Activated CD8-positive, alpha-beta T cell treated with anti-CD3 and anti-CD28 coated beads, Interleukin-2, amount 10 ng/mL, durations not matched to agents 7 days and 5 days (primary cell): ENCODE measurements at regions not wholly inside any gene's neighbourhood (a gene's known extent, or its start where the extent isn't known, plus 50 kb on each side); places are given as distances from the start of the nearest gene placed in this dataset.
"Not testable (repeated sequence)": the region's sequence is repeated elsewhere in the genome, so short reads cannot be mapped to it uniquely, and the experiment has no call there.

Experiments used
- ATAC-seq: fragments of 150-1000 bp; cut with Tn5 transposase; one replicate; pipeline ENCODE4 v1.10.0; 2021; ENCODE audit warnings: moderate library complexity
- CTCF ChIA-PET: fragments of 350-600 bp; sonication (Branson Sonifier 250); formaldehyde crosslinking; loops from one replicate; lab custom pipeline; 2021; ENCODE audit warnings: antibody characterized with exemption; lab: Charles Lee
- POLR2A ChIA-PET: fragments of 350-600 bp; sonication (Branson Sonifier 250); formaldehyde crosslinking; loops from one replicate; lab custom pipeline; 2021; ENCODE audit warnings: antibody characterized with exemption; lab: Charles Lee
- DNase-seq: peaks from one replicate; pipeline ENCODE4 v3.0.0-alpha.2; 2020
- H3K27ac Mint-ChIP-seq: one replicate; pipeline ENCODE4 v1.8.0; 2021; ENCODE audit warnings: mild to moderate bottlenecking, mixed read lengths
- H3K27me3 Mint-ChIP-seq: one replicate; pipeline ENCODE4 v1.8.0; 2021; ENCODE audit warnings: low read depth, mixed read lengths
- H3K36me3 Mint-ChIP-seq: one replicate; pipeline ENCODE4 v1.8.0; 2021; ENCODE audit warnings: low read depth, mixed read lengths
- H3K4me1 Mint-ChIP-seq: one replicate; pipeline ENCODE4 v1.8.0; 2021; ENCODE audit warnings: low read depth, mixed read lengths
- H3K4me3 Mint-ChIP-seq: one replicate; pipeline ENCODE4 v1.8.0; 2021; ENCODE audit warnings: mild to moderate bottlenecking, mixed read lengths
- H3K9me3 Mint-ChIP-seq: one replicate; pipeline ENCODE4 v1.8.0; 2022; ENCODE audit warnings: mixed read lengths; ENCODE audit not compliant: insufficient read depth

DNA sequence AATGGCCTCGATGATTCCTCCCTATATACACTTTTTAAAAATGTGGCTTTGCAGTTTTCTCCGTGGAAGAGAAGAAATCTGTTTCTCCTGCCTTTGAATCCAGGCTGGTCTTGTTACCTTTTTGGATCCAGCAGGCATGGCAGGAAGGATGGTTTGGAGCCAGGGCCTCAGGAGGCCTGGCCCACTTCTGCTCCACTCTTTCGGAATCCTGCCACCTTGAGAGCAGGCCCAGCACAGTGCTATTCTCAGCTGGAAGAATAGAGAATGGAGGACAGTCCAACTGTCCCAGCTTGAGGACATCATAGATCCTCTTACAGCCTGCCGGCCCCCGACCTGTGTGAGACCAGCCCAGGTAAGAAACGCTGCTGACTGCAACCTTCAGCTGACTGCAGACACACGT, 421.5 kb downstream of the FUT8 start:
- no peak for ATAC-seq
- ChIA-PET CTCF (interaction anchor here (1.1 to 3.4 kb wide), 3 partner anchors 9 to 13 kb away, joined by 3 to 16 read pairs (median 14); no protein-coding TSS in a partner anchor), POLR2A (interaction anchor here (0.7 kb wide), 1 partner anchor 12 kb away, joined by 3 read pairs; no protein-coding TSS in a partner anchor)
- Mint-ChIP-seq H3K4me3 (no peak overlapping the region), H3K4me1 (peaks cover 53% of the 10 kb centered on the region), H3K36me3 (peaks cover 8% of the 10 kb centered on the region), H3K27me3 (no peaks in the 10 kb centered on the region), H3K27ac (no peak overlapping the region), H3K9me3 (no peaks in the 10 kb centered on the region)
- DNase-seq, result no peak

DNA sequence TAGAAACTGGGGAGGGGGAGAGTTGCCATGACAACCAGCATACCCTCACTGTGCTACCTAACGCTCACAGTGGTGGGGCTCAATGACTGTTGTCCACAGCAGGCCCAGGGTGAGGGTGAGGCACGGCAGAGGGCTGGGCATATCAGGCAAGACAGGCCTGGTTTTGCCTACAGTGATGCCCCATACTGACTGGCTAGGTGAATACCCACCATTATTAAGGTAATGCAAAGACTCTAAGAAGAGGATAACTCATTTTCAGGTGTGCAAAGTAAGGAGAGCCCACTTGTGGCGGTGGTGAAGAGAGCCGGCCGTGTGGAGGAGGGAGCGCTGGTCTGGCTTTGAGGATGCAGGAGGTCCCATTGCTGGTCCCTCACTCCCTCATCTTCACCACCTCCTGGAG, 422.3 kb downstream of the FUT8 start:
- H3K36me3 Mint-ChIP-seq, result peaks cover 11% of the 10 kb centered on the region
- H3K27me3 Mint-ChIP-seq, result no peaks in the 10 kb centered on the region
- ATAC-seq (no peak), DNase-seq (no peak)
- ChIA-PET CTCF (interaction anchor here (3.4 kb wide), 1 partner anchor 12 kb away, joined by 16 read pairs; no protein-coding TSS in a partner anchor), POLR2A (interaction anchor here (0.7 kb wide), 1 partner anchor 13 kb away, joined by 3 read pairs; no protein-coding TSS in a partner anchor)
- H3K4me3 Mint-ChIP-seq, result no peak overlapping the region
- peaks cover 61% of the 10 kb centered on the region for H3K4me1 Mint-ChIP-seq
- no peaks in the 10 kb centered on the region for H3K9me3 Mint-ChIP-seq
- H3K27ac Mint-ChIP-seq, result peak overlapping the region; percentile 44

DNA sequence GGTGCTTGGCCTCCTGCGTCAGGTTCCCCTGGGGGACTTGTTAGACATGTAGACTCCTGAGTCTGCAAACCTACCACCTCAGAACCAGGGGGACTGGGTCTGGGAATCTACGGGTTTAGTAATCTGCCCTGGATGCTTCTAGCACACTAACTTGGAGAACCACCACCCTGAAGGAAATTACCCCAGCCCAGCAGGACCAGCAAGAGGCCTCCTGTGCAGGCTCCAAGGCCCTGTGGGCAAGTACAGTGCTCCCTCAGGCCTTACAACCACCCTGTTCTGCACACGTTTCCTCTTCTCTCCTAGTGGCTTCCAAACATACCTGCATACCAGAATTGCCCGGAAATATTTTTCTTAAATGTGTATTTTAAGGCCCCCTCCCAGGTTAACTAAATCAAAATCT, 423.0 kb downstream of the FUT8 start:
- POLR2A ChIA-PET, result no interaction called here
- peaks cover 12% of the 10 kb centered on the region for H3K36me3 Mint-ChIP-seq
- H3K27ac Mint-ChIP-seq, result peak overlapping the region; percentile 31
- peaks cover 67% of the 10 kb centered on the region for H3K4me1 Mint-ChIP-seq
- DNase-seq, result no peak
- CTCF ChIA-PET, result interaction anchor here (0.7 kb wide), 1 partner anchor 11 kb away, joined by 3 read pairs; no protein-coding TSS in a partner anchor
- no peak overlapping the region for H3K4me3 Mint-ChIP-seq
- no peaks in the 10 kb centered on the region for H3K27me3 Mint-ChIP-seq
- H3K9me3 Mint-ChIP-seq, result no peaks in the 10 kb centered on the region
- ATAC-seq, result no peak

DNA sequence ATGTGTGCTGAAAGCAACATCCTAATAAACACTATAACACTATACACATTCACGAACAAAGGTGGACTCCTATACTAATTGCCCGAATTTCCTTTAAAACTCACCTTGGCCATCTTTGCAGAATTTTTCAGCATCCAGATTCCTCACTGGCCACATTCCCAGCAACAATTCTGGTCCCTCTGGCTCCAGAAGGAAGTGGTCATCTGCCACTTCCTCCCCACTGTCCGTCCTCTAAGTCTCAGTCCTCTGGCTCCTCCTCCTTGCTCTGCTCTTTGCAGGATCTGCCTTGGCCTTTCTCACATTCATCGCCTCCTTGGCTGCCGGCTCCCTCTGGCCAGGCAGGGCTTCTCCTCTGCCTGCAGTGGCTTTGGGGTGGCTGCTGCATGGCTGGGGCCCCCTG, 426.0 kb downstream of the FUT8 start:
- peak overlapping the region; percentile 51 for H3K27ac Mint-ChIP-seq
- H3K9me3 Mint-ChIP-seq, result peaks cover 10% of the 10 kb centered on the region
- no peaks in the 10 kb centered on the region for H3K27me3 Mint-ChIP-seq
- ChIA-PET POLR2A (interaction anchor here (1.5 kb wide), 1 partner anchor 8 kb away, joined by 4 read pairs; no protein-coding TSS in a partner anchor), CTCF (interaction anchor here (1.7 to 2.7 kb wide), 2 partner anchors 14 kb away, joined by 14 to 18 read pairs; no protein-coding TSS in a partner anchor)
- ATAC-seq (peak; percentile 22), DNase-seq (no peak)
- H3K4me1 Mint-ChIP-seq, result peaks cover 83% of the 10 kb centered on the region
- H3K4me3 Mint-ChIP-seq, result no peak overlapping the region
- H3K36me3 Mint-ChIP-seq, result peaks cover 33% of the 10 kb centered on the region

DNA sequence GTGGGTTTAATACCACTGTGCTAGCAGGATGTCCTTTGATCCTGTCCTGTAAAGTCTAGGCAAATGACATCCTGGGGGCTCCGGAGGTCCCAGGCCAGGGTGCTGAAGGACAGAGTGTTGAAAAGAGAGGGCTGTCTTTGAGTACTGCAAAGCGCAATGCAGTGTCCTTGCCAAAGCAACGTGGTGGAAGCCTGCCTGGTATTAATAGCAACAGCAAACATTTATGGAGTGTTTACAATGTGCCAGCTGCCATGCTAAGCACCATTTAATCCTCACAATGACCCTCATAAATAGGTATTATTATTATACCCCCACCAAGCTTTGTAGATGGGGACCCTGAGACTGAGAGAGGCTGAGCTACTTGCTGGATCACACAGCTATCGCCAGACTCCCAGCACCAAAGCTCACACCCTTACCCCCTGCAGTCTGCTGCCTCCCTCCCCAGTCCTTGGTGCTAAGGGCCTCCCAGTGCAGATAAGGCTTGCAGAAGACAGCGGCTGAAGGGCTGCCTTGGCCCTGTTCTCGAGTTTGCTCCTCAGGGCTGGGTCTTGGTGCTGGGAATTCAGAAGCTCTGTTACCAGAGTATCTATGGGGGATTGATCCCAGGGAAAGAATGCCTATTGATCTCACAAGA, 427.7 kb downstream of the FUT8 start:
- ChIA-PET POLR2A (no interaction called here), CTCF (interaction anchor here (1.1 to 1.8 kb wide), 6 partner anchors 10 to 121 kb away, joined by 3 to 14 read pairs (median 4); no protein-coding TSS in a partner anchor)
- DNase-seq (no peak), ATAC-seq (no peak)
- Mint-ChIP-seq H3K36me3 (peaks cover 44% of the 10 kb centered on the region), H3K27ac (peak overlapping the region; percentile 65), H3K4me1 (peaks cover 89% of the 10 kb centered on the region), H3K27me3 (no peaks in the 10 kb centered on the region), H3K4me3 (no peak overlapping the region), H3K9me3 (peaks cover 17% of the 10 kb centered on the region)

DNA sequence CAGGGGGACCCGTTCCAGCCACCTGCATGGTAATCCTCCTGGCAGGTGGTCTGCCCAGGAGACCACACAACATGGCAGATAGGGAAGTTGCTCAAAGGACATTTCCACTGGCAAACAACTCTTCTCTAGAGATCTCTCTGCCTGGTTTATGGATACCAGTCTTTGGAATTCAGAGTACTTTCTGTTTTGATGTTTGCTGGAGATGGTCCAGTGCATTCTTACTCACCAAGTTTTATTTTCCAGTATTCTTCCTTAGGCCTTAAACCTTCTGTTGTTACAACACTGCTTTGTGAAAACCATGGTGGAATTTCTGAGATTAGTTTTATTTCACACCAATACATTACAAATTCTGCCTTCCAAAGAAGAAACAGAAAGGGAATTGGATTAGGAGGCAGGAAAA, 428.3 kb downstream of the FUT8 start:
- DNase-seq, result no peak
- POLR2A ChIA-PET, result no interaction called here
- H3K27me3 Mint-ChIP-seq, result no peaks in the 10 kb centered on the region
- CTCF ChIA-PET, result interaction anchor here (1.2 to 1.8 kb wide), 2 partner anchors 12 to 119 kb away, joined by 3 to 10 read pairs; no protein-coding TSS in a partner anchor
- peaks cover 17% of the 10 kb centered on the region for H3K9me3 Mint-ChIP-seq
- ATAC-seq, result no peak
- no peak overlapping the region for H3K4me3 Mint-ChIP-seq
- peaks cover 86% of the 10 kb centered on the region for H3K4me1 Mint-ChIP-seq
- peaks cover 48% of the 10 kb centered on the region for H3K36me3 Mint-ChIP-seq
- no peak overlapping the region for H3K27ac Mint-ChIP-seq

DNA sequence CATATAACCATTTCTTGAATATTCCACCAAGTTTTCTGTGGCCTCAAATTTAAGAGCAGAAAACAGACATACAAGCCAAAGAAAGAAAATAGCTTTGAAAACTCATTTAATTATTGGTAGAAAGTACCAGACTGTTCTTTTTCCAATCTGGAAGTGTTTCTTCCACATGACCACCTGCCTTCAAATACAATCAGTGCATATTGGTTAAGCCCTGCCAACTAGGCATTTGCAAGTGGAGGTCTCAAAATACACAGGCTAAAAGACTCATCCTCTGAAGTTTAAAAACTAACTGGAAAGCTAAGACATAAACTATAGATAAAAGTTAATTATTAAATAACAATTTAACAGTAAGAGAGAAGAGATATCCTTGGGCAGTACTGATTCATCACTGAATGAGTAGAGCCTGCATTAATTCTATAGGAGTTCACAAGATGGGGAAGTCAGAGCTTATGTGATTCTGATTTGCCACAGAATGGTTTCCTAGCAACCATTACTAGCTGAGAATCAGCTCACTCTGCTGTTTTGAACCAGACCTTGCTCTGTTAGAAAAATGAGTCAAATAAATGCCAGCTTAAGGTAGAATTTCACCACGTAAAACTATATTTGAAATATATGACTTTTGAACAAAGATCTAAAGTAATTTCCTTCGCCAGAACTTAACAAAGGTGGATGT, 433.8 kb downstream of the FUT8 start:
- POLR2A ChIA-PET, result interaction anchor here (1.0 to 2.4 kb wide), 13 partner anchors 9 to 434 kb away, joined by 3 to 32 read pairs (median 7); partner anchors contain the start of gene FUT8
- Mint-ChIP-seq H3K9me3 (peaks cover 34% of the 10 kb centered on the region), H3K27ac (peak overlapping the region; percentile 93), H3K27me3 (no peaks in the 10 kb centered on the region), H3K4me1 (peaks cover 81% of the 10 kb centered on the region), H3K4me3 (peak overlapping the region; percentile 60), H3K36me3 (peaks cover 61% of the 10 kb centered on the region)
- DNase-seq (peak; percentile 44), ATAC-seq (peak; percentile 59)
- CTCF ChIA-PET, result interaction anchor here (0.8 to 4.9 kb wide), 24 partner anchors 10 to 682 kb away, joined by 3 to 58 read pairs (median 7); partner anchors contain the start of gene FUT8

DNA sequence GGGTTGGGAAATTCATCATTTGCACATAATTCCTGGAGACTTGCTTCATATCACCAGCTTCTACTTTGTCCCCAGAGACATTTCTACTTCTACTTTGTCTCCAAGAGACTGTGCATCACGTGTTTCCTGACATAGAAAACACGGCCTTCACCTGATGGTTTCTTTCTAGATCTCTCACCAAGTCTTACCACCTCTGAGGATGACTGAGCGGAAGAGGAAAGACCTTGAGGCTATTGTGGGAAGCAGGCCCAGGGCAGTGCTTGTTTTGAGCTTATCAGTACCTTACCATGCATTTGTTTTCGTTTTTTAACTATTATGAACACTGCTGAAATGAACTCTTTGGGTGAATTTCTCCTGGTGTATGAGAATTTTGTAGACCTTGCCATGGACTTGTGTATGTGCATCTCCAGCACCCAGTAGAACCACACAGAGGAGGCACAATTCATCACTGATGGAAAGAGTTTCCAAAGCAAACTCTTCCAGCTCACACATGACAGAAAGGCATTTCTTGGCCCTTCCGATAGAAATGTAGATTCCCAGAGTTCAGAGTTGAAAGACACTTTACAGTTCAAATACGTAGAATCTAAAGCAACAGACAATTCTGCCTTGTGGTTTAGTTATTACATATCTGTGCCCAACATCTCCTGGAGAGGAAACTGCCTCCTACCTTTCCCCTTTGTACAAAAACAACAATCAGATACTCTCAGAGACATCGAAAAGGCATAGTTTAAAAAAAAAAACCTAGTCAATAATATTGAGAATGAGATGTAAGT, 434.7 kb downstream of the FUT8 start:
- H3K27ac Mint-ChIP-seq, result peak overlapping the region; percentile 93
- peak overlapping the region; percentile 60 for H3K4me3 Mint-ChIP-seq
- CTCF ChIA-PET, result interaction anchor here (0.8 to 4.9 kb wide), 23 partner anchors 11 to 682 kb away, joined by 3 to 58 read pairs (median 8); partner anchors contain the start of gene FUT8
- ATAC-seq (peak; percentile 92), DNase-seq (peak; percentile 93)
- POLR2A ChIA-PET, result interaction anchor here (1.0 to 2.4 kb wide), 13 partner anchors 10 to 435 kb away, joined by 3 to 32 read pairs (median 7); partner anchors contain the start of gene FUT8
- H3K4me1 Mint-ChIP-seq, result peaks cover 83% of the 10 kb centered on the region
- no peaks in the 10 kb centered on the region for H3K27me3 Mint-ChIP-seq
- peaks cover 34% of the 10 kb centered on the region for H3K9me3 Mint-ChIP-seq
- peaks cover 63% of the 10 kb centered on the region for H3K36me3 Mint-ChIP-seq

DNA sequence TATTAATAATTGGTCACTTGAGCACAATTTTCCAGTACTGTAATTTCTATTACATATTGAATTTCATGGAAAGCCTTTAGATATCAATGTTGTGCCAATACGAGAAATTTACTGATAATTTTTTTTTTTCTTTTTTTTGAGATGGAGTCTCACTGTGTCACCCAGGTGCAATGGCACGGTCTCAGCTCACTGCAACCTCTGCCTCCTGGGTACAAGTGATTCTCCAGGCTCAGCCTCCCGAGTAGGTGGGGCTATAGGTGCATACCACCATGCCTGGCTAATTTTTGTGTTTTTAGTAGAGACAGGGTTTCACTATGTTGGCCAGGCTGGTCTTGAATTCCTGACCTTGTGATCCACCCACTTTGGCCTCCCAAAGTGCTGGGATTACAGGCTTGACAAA, 435.4 kb downstream of the FUT8 start:
- ChIA-PET CTCF (interaction anchor here (1.8 to 4.9 kb wide), 8 partner anchors 14 to 112 kb away, joined by 6 to 58 read pairs (median 16); no protein-coding TSS in a partner anchor), POLR2A (interaction anchor here (1.4 to 2.4 kb wide), 5 partner anchors 13 to 436 kb away, joined by 6 to 32 read pairs (median 13); partner anchors contain the start of gene FUT8)
- Mint-ChIP-seq H3K36me3 (peaks cover 67% of the 10 kb centered on the region), H3K9me3 (peaks cover 34% of the 10 kb centered on the region), H3K4me1 (peaks cover 83% of the 10 kb centered on the region), H3K27ac (peak overlapping the region; percentile 84)
- ATAC-seq, H3K4me3 Mint-ChIP-seq, H3K27me3 Mint-ChIP-seq, DNase-seq: not testable (repeated sequence)

DNA sequence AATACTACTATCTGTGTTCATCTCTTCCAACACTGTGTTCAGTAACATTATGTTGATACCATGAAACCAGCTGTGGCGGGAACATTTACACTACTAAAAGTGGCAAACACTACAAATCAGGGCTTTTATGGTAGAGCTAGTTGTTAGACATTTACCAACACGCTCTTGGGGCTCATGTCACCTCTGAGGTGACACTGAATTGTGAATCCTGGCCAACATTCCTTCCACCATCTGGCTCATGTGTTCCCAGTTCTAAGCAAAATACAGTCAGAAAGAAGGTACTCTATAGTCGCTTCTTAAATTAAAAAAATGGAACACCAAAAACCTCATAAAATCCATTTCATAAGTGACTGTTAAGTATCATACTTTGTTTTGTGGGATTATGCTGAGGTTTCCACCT, 436.6 kb downstream of the FUT8 start:
- H3K36me3 Mint-ChIP-seq, result peaks cover 67% of the 10 kb centered on the region
- peaks cover 77% of the 10 kb centered on the region for H3K4me1 Mint-ChIP-seq
- no peaks in the 10 kb centered on the region for H3K27me3 Mint-ChIP-seq

More for the DNA sequence above, 436.6 kb downstream of the FUT8 start:
- H3K9me3 Mint-ChIP-seq, result peaks cover 41% of the 10 kb centered on the region
- DNase-seq (no peak), ATAC-seq (no peak)
- peak overlapping the region; percentile 89 for H3K27ac Mint-ChIP-seq
- POLR2A ChIA-PET, result interaction anchor here (1.9 kb wide), 1 partner anchor 79 kb away, joined by 6 read pairs; no protein-coding TSS in a partner anchor
- CTCF ChIA-PET, result interaction anchor here (0.9 to 1.9 kb wide), 6 partner anchors 12 to 112 kb away, joined by 3 to 7 read pairs (median 4); no protein-coding TSS in a partner anchor
- peak overlapping the region; percentile 20 for H3K4me3 Mint-ChIP-seq
